Astrocyte of the cerebellum (primary cell): ENCODE measurements at regions not wholly inside any gene's neighbourhood (a gene's known extent, or its start where the extent isn't known, plus 50 kb on each side); places are given as distances from the start of the nearest gene placed in this dataset.
"Not testable (repeated sequence)": the region's sequence is repeated elsewhere in the genome, so short reads cannot be mapped to it uniquely, and the experiment has no call there.

Source experiments
- DNase-seq: peaks from one replicate; pipeline ENCODE4 v3.0.0-alpha.2; 2011; ENCODE audit warnings: low read depth
- H3K4me3 ChIP-seq: 2 replicates; pipeline ENCODE4 v1.5.1; 2011; ENCODE audit warnings: mild to moderate bottlenecking, low read depth, low read length, moderate library complexity
- CTCF ChIP-seq: IDR thresholded peaks from 2 replicates; pipeline ENCODE4 v1.5.1; 2012; ENCODE audit warnings: low read length, low read depth, moderate library complexity, mild to moderate bottlenecking; ENCODE audit errors: missing control alignments
- in situ Hi-C: cut with HindIII; loops from 2 replicates; pipeline ENCODE4 v1.10.0; 2017; ENCODE audit warnings: low sequenced_read_pairs

GRCh38 chr16:15219679-15220615 is 125.9 kb upstream of the RRN3 start:
- H3K4me3 ChIP-seq, DNase-seq, in situ Hi-C loops: not testable (repeated sequence)
- TF ChIP-seq CTCF: peak; percentile 75

GRCh38 chr16:15218856-15219500 is 124.9 kb upstream of the RRN3 start:
- DNase-seq, H3K4me3 ChIP-seq, in situ Hi-C loops: not testable (repeated sequence)

GRCh38 chr16:15207202-15207981 is 113.3 kb upstream of the RRN3 start:
- in situ Hi-C loops, DNase-seq: not testable (repeated sequence)

GRCh38 chr16:15206439-15206838 is 112.4 kb upstream of the RRN3 start:
- in situ Hi-C loops, DNase-seq, H3K4me3 ChIP-seq: not testable (repeated sequence)

More at GRCh38 chr16:15207202-15207981, 113.3 kb upstream of the RRN3 start:
- H3K4me3 ChIP-seq: not testable (repeated sequence)

GRCh38 chr16:15205939-15206338 is 111.9 kb upstream of the RRN3 start:
- DNase-seq, in situ Hi-C loops, H3K4me3 ChIP-seq: not testable (repeated sequence)

- DNase-seq, H3K4me3 ChIP-seq, in situ Hi-C loops: not testable (repeated sequence)
Measured at GRCh38 chr16:15204571-15204970, 110.5 kb upstream of the RRN3 start.

GRCh38 chr16:15192813-15193212 is 98.7 kb upstream of the RRN3 start:
- DNase-seq, H3K4me3 ChIP-seq, in situ Hi-C loops: not testable (repeated sequence)

GRCh38 chr16:15192197-15192596 is 98.1 kb upstream of the RRN3 start:
- H3K4me3 ChIP-seq, in situ Hi-C loops: not testable (repeated sequence)

GRCh38 chr16:15189478-15189877 is 95.4 kb upstream of the RRN3 start:
- in situ Hi-C loops, H3K4me3 ChIP-seq, DNase-seq: not testable (repeated sequence)

More at GRCh38 chr16:15192197-15192596, 98.1 kb upstream of the RRN3 start:
- DNase-seq: not testable (repeated sequence)
